Adrenal gland (tissue), 9 donors: ENCODE measurements at regions not wholly inside any gene's neighbourhood (a gene's known extent, or its start where the extent isn't known, plus 50 kb on each side); places are given as distances from the start of the nearest gene placed in this dataset.
"Not testable (repeated sequence)": the region's sequence is repeated elsewhere in the genome, so short reads cannot be mapped to it uniquely, and the experiment has no call there.

Source experiments
- DNase-seq, 7 donors: peaks; one replicate each; pipeline ENCODE4 v3.0.0-alpha.2; 2019 to 2020
- H3K27ac ChIP-seq, 5 donors: fragments of 200-600 bp; sonication (generic) in 4 of 5; 1 replicate in 3 of 5; 2 replicates in 2 of 5; pipeline versions ENCODE4 v1.5.1 to v1.8.0; 2016 to 2020; ENCODE audit warnings: mild to moderate bottlenecking in 1 of 5
- H3K27me3 ChIP-seq: fragments of 200-600 bp; 2 replicates; pipeline ENCODE4 v1.8.0; 2021
- H3K36me3 ChIP-seq, 2 donors: fragments of 200-600 bp; replicated peaks in 1 of 2; 1 replicate in 1 of 2; 2 replicates in 1 of 2; pipeline versions ENCODE4 v1.5.1 to v1.8.0; 2018 to 2022
- H3K4me1 ChIP-seq, 2 donors: fragments of 200-600 bp; replicated peaks in 1 of 2; 1 replicate in 1 of 2; 2 replicates in 1 of 2; pipeline versions ENCODE4 v1.5.1 to v1.8.0; 2018 to 2021
- H3K4me3 ChIP-seq, 4 donors: fragments of 200-600 bp; sonication (generic) in 3 of 4; one replicate each; pipeline ENCODE4 v1.5.1; 2016 to 2018
- H3K9me3 ChIP-seq, 3 donors: fragments of 200-600 bp; sonication (generic) in 1 of 3; replicated peaks in 1 of 3; 1 replicate in 2 of 3; 2 replicates in 1 of 3; pipeline versions ENCODE4 v1.5.1 to v1.8.0; 2016 to 2021
- CTCF ChIP-seq, 6 experiments: fragments of 450-650 bp in 4 of 6; fragments of 200-600 bp in 2 of 6; sonication (generic) in 1 of 6; IDR thresholded peaks; 1 replicate in 5 of 6; 2 replicates in 1 of 6; pipeline versions ENCODE4 v1.5.1 to v1.8.0; 2016 to 2021; ENCODE audit warnings: antibody characterized with exemption in 6 of 6, mild to moderate bottlenecking in 2 of 6, moderate library complexity in 1 of 6
- POLR2A ChIP-seq, 2 donors: fragments of 450-650 bp; IDR thresholded peaks; one replicate each; pipeline ENCODE4 v1.6.1; 2017; ENCODE audit warnings: antibody characterized with exemption in 2 of 2, mild to moderate bottlenecking in 2 of 2, moderate library complexity in 1 of 2
- WGBS, 4 donors: extraction: QIAGEN DNeasy Blood & Tissue Kit in 2 of 4; methylation state at CpG; one replicate each; pipeline versions ENCODE4 v1.1.5 to v1.1.7; 2013 to 2017; 5-methylcytosine and 5-hydroxymethylcytosine counted together
- intact Hi-C, 2 donors: fragments of 100-400 bp; cut with DNase I; formaldehyde crosslinking; loops; one replicate each; pipeline versions ENCODE4 v1.14.1 to v1.15.0; 2022 to 2023
- donor health status: healthy with polysubstance abuse.
- donor health status: Bipolar disorder and iron deficiency.
- donor health status: DM: yes; HTN: yes; CAD: no.
- donor health status: DM: no; HTN: no; CAD: no.
- donor health status: DM: no; HTN: no; CAD: no.

- 64 to 75% (median 72%) methylated on average over 2 of the region's 2 CpGs for WGBS, 4 donors
- no peak for TF ChIP-seq POLR2A (IDR thresholded peaks at IDR 0.05)
- no peak for TF ChIP-seq CTCF (IDR thresholded peaks at IDR 0.05)
- Histone ChIP-seq H3K4me1 (no peaks in the 10 kb centered on the region), H3K9me3 (no peaks in the 10 kb centered on the region), H3K27me3 (no peaks in the 10 kb centered on the region), H3K4me3 (no peak overlapping the region), H3K36me3 (no peaks in the 10 kb centered on the region), H3K27ac (no peak overlapping the region)
- intact Hi-C loops, result no loop called here
- no peak for DNase-seq
These were observed 484.7 kb downstream of the TFAP2B start for GRCh38 chr6:51303338-51303737.

GRCh38 chr6:51314965-51315364 lies 496.3 kb downstream of the TFAP2B start:
- Histone ChIP-seq H3K27me3 (no peaks in the 10 kb centered on the region), H3K27ac (no peak overlapping the region), H3K4me3 (no peak overlapping the region), H3K9me3 (no peaks in the 10 kb centered on the region), H3K36me3 (no peaks in the 10 kb centered on the region), H3K4me1 (no peaks in the 10 kb centered on the region)
- WGBS, 4 donors, result 79 to 100% (median 87%) methylated on average over 2 of the region's 2 CpGs
- no peak for TF ChIP-seq POLR2A (IDR thresholded peaks at IDR 0.05)
- no peak for TF ChIP-seq CTCF (IDR thresholded peaks at IDR 0.05)
- intact Hi-C loops, result no loop called here
- DNase-seq, result no peak

GRCh38 chr6:51318674-51319073 lies 500.0 kb downstream of the TFAP2B start:
- intact Hi-C loops, result no loop called here
- Histone ChIP-seq H3K4me1 (no peaks in the 10 kb centered on the region), H3K9me3 (no peaks in the 10 kb centered on the region), H3K4me3 (no peak overlapping the region), H3K36me3 (no peaks in the 10 kb centered on the region), H3K27me3 (no peaks in the 10 kb centered on the region), H3K27ac (no peak overlapping the region)
- TF ChIP-seq CTCF (IDR thresholded peaks at IDR 0.05) (no peak), POLR2A (IDR thresholded peaks at IDR 0.05) (no peak)
- WGBS, 4 donors, result 45 to 65% (median 57%) methylated on average over 5 of the region's 5 CpGs
- no peak for DNase-seq

GRCh38 chr6:51321477-51321876 lies 502.8 kb downstream of the TFAP2B start:
- 86 to 91% (median 90%) methylated on average over 3 of the region's 3 CpGs for WGBS, 4 donors
- H3K27ac ChIP-seq, H3K36me3 ChIP-seq, H3K27me3 ChIP-seq, DNase-seq, H3K4me1 ChIP-seq, intact Hi-C loops, H3K4me3 ChIP-seq, H3K9me3 ChIP-seq: not testable (repeated sequence)

- DNase-seq, result no peak
- intact Hi-C loops, result no loop called here
- TF ChIP-seq POLR2A (IDR thresholded peaks at IDR 0.05), result no peak
- TF ChIP-seq CTCF (IDR thresholded peaks at IDR 0.05), result no peak
These were observed 503.8 kb downstream of the TFAP2B start for GRCh38 chr6:51322505-51322904.

More at GRCh38 chr6:51322505-51322904, 503.8 kb downstream of the TFAP2B start:
- no peak overlapping the region for H3K27ac ChIP-seq
- H3K27me3 ChIP-seq, result no peaks in the 10 kb centered on the region
- H3K4me1 ChIP-seq, result no peaks in the 10 kb centered on the region
- H3K36me3 ChIP-seq, result no peaks in the 10 kb centered on the region
- H3K4me3 ChIP-seq, result no peak overlapping the region
- no peaks in the 10 kb centered on the region for H3K9me3 ChIP-seq
